ENCODE measurements at regions not wholly inside any gene's neighbourhood (a gene's known extent, or its start where the extent isn't known, plus 50 kb on each side); places are given as distances from the start of the nearest gene placed in this dataset.

GRCh38 chr10:108797573-108797972 lies 1125.7 kb downstream of the XPNPEP1 start:
- no peaks in the 10 kb centered on the region for H3K27me3 ChIP-seq
- no peaks in the 10 kb centered on the region for H3K4me1 ChIP-seq (ENCODE audit: control insufficient read depth in 1 of 2, insufficient read depth in 1 of 2, low read depth in 1 of 2, low read length in 1 of 2)
- no peak for TF ChIP-seq CTCF (IDR thresholded peaks at IDR 0.05)
- H3K4me3 ChIP-seq (ENCODE audit: low read depth in 1 of 2, low read length in 1 of 2), result no peak overlapping the region
- no peaks in the 10 kb centered on the region for H3K36me3 ChIP-seq
- H3K9me3 ChIP-seq, result no peaks in the 10 kb centered on the region
- no peak overlapping the region for H3K27ac ChIP-seq

DNA sequence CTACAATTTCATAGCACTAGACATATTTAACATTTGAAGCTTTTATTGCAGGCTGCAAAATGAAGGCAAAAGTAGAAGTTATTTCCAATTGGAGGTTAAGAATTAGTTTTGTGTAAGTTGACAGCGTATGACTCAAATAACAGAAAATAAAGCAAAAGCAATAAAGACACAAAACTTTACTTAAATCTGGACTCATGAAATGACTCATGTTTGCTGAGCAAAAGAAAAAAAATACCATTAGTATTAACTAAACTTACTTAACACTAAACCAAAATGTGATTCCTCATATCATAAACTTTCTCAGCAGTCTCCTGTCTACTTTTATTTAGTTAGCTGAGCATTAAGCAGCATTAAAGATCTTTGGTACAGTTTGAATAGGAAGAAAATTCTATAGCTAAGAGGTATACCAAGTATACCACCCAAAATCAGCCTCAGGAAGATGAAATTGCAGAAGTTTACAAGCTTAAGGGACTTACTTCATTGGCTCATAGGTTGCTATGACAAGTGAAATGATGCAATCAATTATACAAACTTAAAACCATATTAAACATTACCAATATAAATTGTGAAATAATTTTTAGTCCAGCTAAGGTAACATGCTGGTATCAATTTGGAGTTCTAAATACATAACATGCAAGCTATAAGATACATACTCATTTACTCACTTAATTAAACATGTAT lies 1131.4 kb downstream of the XPNPEP1 start:
- no peak for TF ChIP-seq CTCF (IDR thresholded peaks at IDR 0.05)
- Histone ChIP-seq H3K4me1 (ENCODE audit: control insufficient read depth in 1 of 2, insufficient read depth in 1 of 2, low read depth in 1 of 2, low read length in 1 of 2) (no peaks in the 10 kb centered on the region), H3K36me3 (no peaks in the 10 kb centered on the region), H3K27me3 (no peaks in the 10 kb centered on the region), H3K27ac (no peak overlapping the region), H3K4me3 (ENCODE audit: low read depth in 1 of 2, low read length in 1 of 2) (no peak overlapping the region), H3K9me3 (no peaks in the 10 kb centered on the region)

GRCh38 chr10:108791030-108791429 lies 1132.3 kb downstream of the XPNPEP1 start:
- Histone ChIP-seq H3K9me3 (no peaks in the 10 kb centered on the region), H3K27ac (no peak overlapping the region), H3K27me3 (no peaks in the 10 kb centered on the region), H3K4me3 (ENCODE audit: low read depth in 1 of 2, low read length in 1 of 2) (no peak overlapping the region), H3K36me3 (no peaks in the 10 kb centered on the region), H3K4me1 (ENCODE audit: control insufficient read depth in 1 of 2, insufficient read depth in 1 of 2, low read depth in 1 of 2, low read length in 1 of 2) (no peaks in the 10 kb centered on the region)
- TF ChIP-seq CTCF (IDR thresholded peaks at IDR 0.05), result no peak

GRCh38 chr10:108789919-108790318 lies 1133.4 kb downstream of the XPNPEP1 start:
- no peaks in the 10 kb centered on the region for H3K27me3 ChIP-seq
- TF ChIP-seq CTCF (IDR thresholded peaks at IDR 0.05), result no peak
- H3K9me3 ChIP-seq, result no peaks in the 10 kb centered on the region
- no peak overlapping the region for H3K4me3 ChIP-seq (ENCODE audit: low read depth in 1 of 2, low read length in 1 of 2)
- no peaks in the 10 kb centered on the region for H3K36me3 ChIP-seq
- no peak overlapping the region for H3K27ac ChIP-seq
- no peaks in the 10 kb centered on the region for H3K4me1 ChIP-seq (ENCODE audit: control insufficient read depth in 1 of 2, insufficient read depth in 1 of 2, low read depth in 1 of 2, low read length in 1 of 2)

DNA sequence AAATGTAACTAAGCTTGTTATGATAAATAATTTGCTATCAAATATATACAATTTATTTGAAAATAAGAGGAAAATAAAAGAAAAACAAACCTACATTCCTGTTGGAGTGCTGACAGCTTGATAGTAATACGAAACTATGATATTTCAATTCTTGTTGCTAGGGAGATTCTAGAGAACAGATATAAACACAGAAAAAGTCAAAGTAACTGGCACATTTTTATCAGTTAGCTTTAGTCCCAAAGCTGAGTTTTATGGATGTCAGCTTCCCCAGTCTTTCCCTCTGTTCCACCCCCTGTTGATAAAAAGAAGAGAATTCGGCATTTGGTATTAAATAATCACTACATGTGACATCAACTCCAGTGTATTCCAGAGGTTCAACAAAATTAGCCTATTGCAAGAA lies 1134.0 kb downstream of the XPNPEP1 start:
- Histone ChIP-seq H3K36me3 (no peaks in the 10 kb centered on the region), H3K27ac (no peak overlapping the region), H3K9me3 (no peaks in the 10 kb centered on the region), H3K4me3 (ENCODE audit: low read depth in 1 of 2, low read length in 1 of 2) (no peak overlapping the region), H3K4me1 (ENCODE audit: control insufficient read depth in 1 of 2, insufficient read depth in 1 of 2, low read depth in 1 of 2, low read length in 1 of 2) (no peaks in the 10 kb centered on the region), H3K27me3 (no peaks in the 10 kb centered on the region)
- TF ChIP-seq CTCF (IDR thresholded peaks at IDR 0.05), result no peak
